ENCODE measurements at regions not wholly inside any gene's neighbourhood (a gene's known extent, or its start where the extent isn't known, plus 50 kb on each side); places are given as distances from the start of the nearest gene placed in this dataset.

- Mint-ChIP-seq H3K36me3 (ENCODE audit: insufficient read depth, unreplicated experiment) (no peaks in the 10 kb centered on the region), H3K27me3 (ENCODE audit: insufficient read depth, unreplicated experiment) (peaks cover 4% of the 10 kb centered on the region), H3K9me3 (ENCODE audit: unreplicated experiment) (no peaks in the 10 kb centered on the region), H3K4me1 (ENCODE audit: low read depth, unreplicated experiment) (no peaks in the 10 kb centered on the region), H3K4me3 (ENCODE audit: unreplicated experiment) (no peak overlapping the region), H3K27ac (ENCODE audit: unreplicated experiment) (no peak overlapping the region)
- H3K4me3 ChIP-seq (ENCODE audit: low read depth, low read length), result no peak overlapping the region
- ChIA-PET CTCF (no interaction called here), POLR2A (no interaction called here)
- no peaks in the 10 kb centered on the region for H3K36me3 ChIP-seq (ENCODE audit: control insufficient read depth, insufficient read depth, low read length)
- H3K9me3 ChIP-seq, result no peaks in the 10 kb centered on the region
- no peaks in the 10 kb centered on the region for H3K27me3 ChIP-seq (replicated peaks; ENCODE audit: control insufficient read depth, insufficient read depth, low read length)
- intact Hi-C loops (cut with micrococcal nuclease; ENCODE audit: unreplicated experiment), result no loop called here
- BruUV-seq (replicated peaks), result no TSS peak
- no peaks in the 10 kb centered on the region for H3K4me1 ChIP-seq
- no peak for DNase-seq
- no peak for TF ChIP-seq CTCF (IDR thresholded peaks at IDR 0.05; ENCODE audit: insufficient read depth in 1 of 2, low read depth in 1 of 2, low read length in 1 of 2, severe bottlenecking in 1 of 2, unreplicated experiment in 1 of 2)
These were observed 104.0 kb upstream of the HS3ST4 start for GRCh38 chr16:25587783-25588182.

GRCh38 chr16:25586826-25587225 lies 104.9 kb upstream of the HS3ST4 start:
- no peaks in the 10 kb centered on the region for H3K36me3 Mint-ChIP-seq (ENCODE audit: insufficient read depth, unreplicated experiment)
- DNase-seq, result no peak
- CTCF ChIA-PET, result no interaction called here

GRCh38 chr16:25585526-25585925 lies 106.2 kb upstream of the HS3ST4 start:
- Mint-ChIP-seq H3K27me3 (ENCODE audit: insufficient read depth, unreplicated experiment) (no peaks in the 10 kb centered on the region), H3K27ac (ENCODE audit: unreplicated experiment) (no peak overlapping the region), H3K36me3 (ENCODE audit: insufficient read depth, unreplicated experiment) (no peaks in the 10 kb centered on the region), H3K4me1 (ENCODE audit: low read depth, unreplicated experiment) (no peaks in the 10 kb centered on the region), H3K9me3 (ENCODE audit: unreplicated experiment) (no peaks in the 10 kb centered on the region), H3K4me3 (ENCODE audit: unreplicated experiment) (no peak overlapping the region)
- Histone ChIP-seq H3K27me3 (replicated peaks; ENCODE audit: control insufficient read depth, insufficient read depth, low read length) (no peaks in the 10 kb centered on the region), H3K4me1 (no peaks in the 10 kb centered on the region), H3K9me3 (no peaks in the 10 kb centered on the region), H3K36me3 (ENCODE audit: control insufficient read depth, insufficient read depth, low read length) (no peaks in the 10 kb centered on the region), H3K4me3 (ENCODE audit: low read depth, low read length) (no peak overlapping the region)
- ChIA-PET CTCF (no interaction called here), POLR2A (no interaction called here)
- BruUV-seq (replicated peaks), result no TSS peak
- no peak for TF ChIP-seq CTCF (IDR thresholded peaks at IDR 0.05; ENCODE audit: insufficient read depth in 1 of 2, low read depth in 1 of 2, low read length in 1 of 2, severe bottlenecking in 1 of 2, unreplicated experiment in 1 of 2)
- intact Hi-C loops (cut with micrococcal nuclease; ENCODE audit: unreplicated experiment), result no loop called here
- DNase-seq, result no peak

More at GRCh38 chr16:25586826-25587225, 104.9 kb upstream of the HS3ST4 start:
- TF ChIP-seq CTCF (IDR thresholded peaks at IDR 0.05; ENCODE audit: insufficient read depth in 1 of 2, low read depth in 1 of 2, low read length in 1 of 2, severe bottlenecking in 1 of 2, unreplicated experiment in 1 of 2), result no peak
- Histone ChIP-seq H3K4me1 (no peaks in the 10 kb centered on the region), H3K36me3 (ENCODE audit: control insufficient read depth, insufficient read depth, low read length) (no peaks in the 10 kb centered on the region), H3K9me3 (no peaks in the 10 kb centered on the region), H3K4me3 (ENCODE audit: low read depth, low read length) (no peak overlapping the region), H3K27me3 (replicated peaks; ENCODE audit: control insufficient read depth, insufficient read depth, low read length) (no peaks in the 10 kb centered on the region)
- H3K9me3 Mint-ChIP-seq (ENCODE audit: unreplicated experiment), result no peaks in the 10 kb centered on the region
- no peaks in the 10 kb centered on the region for H3K4me1 Mint-ChIP-seq (ENCODE audit: low read depth, unreplicated experiment)
- POLR2A ChIA-PET, result no interaction called here
- no peak overlapping the region for H3K4me3 Mint-ChIP-seq (ENCODE audit: unreplicated experiment)
- H3K27ac Mint-ChIP-seq (ENCODE audit: unreplicated experiment), result no peak overlapping the region
- BruUV-seq (replicated peaks), result no TSS peak
- peaks cover 4% of the 10 kb centered on the region for H3K27me3 Mint-ChIP-seq (ENCODE audit: insufficient read depth, unreplicated experiment)
- intact Hi-C loops (cut with micrococcal nuclease; ENCODE audit: unreplicated experiment), result no loop called here

Data from Caco-2 (cell line).